Activated B cell treated with CpG ODN at 0.5 μM for 24 hours (primary cell): ENCODE measurements at regions not wholly inside any gene's neighbourhood (a gene's known extent, or its start where the extent isn't known, plus 50 kb on each side); places are given as distances from the start of the nearest gene placed in this dataset.

Experiments used
- ATAC-seq: fragments of 200-7000 bp; cut with Tn5 transposase; one replicate; pipeline ENCODE4 v1.10.0; 2021; ENCODE audit warnings: low read depth, mild to moderate bottlenecking, moderate library complexity
- CTCF ChIA-PET: fragments of 350-600 bp; sonication (Branson Sonifier 250); formaldehyde crosslinking; loops from one replicate; lab custom pipeline; 2021; ENCODE audit warnings: antibody characterized with exemption; lab: Charles Lee
- POLR2A ChIA-PET: fragments of 350-600 bp; sonication (Branson Sonifier 250); formaldehyde crosslinking; loops from one replicate; lab custom pipeline; 2021; ENCODE audit warnings: antibody characterized with exemption; lab: Charles Lee
- DNase-seq: peaks from one replicate; pipeline ENCODE4 v3.0.0; 2022
- H3K27ac Mint-ChIP-seq: one replicate; pipeline ENCODE4 v1.8.0; 2020; ENCODE audit warnings: mixed read lengths
- H3K27me3 Mint-ChIP-seq: one replicate; pipeline ENCODE4 v1.8.0; 2021; ENCODE audit warnings: mixed read lengths
- H3K36me3 Mint-ChIP-seq: one replicate; pipeline ENCODE4 v1.8.0; 2021; ENCODE audit warnings: low read depth, mixed read lengths
- H3K4me1 Mint-ChIP-seq: one replicate; pipeline ENCODE4 v1.8.0; 2021; ENCODE audit warnings: mixed read lengths
- H3K4me3 Mint-ChIP-seq: one replicate; pipeline ENCODE4 v1.8.0; 2020; ENCODE audit warnings: mild to moderate bottlenecking, mixed read lengths
- H3K9me3 Mint-ChIP-seq: one replicate; pipeline ENCODE4 v1.8.0; 2020; ENCODE audit warnings: mixed read lengths
- intact Hi-C: fragments of 100-400 bp; cut with micrococcal nuclease; formaldehyde crosslinking; loops from one replicate; pipeline ENCODE4 v1.15.1; 2024
- TF ChIP-seq, protein P1 (sequence below): fragments of 200-600 bp; IDR thresholded peaks from one replicate; pipeline ENCODE4 v1.8.0; 2022; ENCODE audit warnings: antibody characterized with exemption, mild to moderate bottlenecking

DNA sequence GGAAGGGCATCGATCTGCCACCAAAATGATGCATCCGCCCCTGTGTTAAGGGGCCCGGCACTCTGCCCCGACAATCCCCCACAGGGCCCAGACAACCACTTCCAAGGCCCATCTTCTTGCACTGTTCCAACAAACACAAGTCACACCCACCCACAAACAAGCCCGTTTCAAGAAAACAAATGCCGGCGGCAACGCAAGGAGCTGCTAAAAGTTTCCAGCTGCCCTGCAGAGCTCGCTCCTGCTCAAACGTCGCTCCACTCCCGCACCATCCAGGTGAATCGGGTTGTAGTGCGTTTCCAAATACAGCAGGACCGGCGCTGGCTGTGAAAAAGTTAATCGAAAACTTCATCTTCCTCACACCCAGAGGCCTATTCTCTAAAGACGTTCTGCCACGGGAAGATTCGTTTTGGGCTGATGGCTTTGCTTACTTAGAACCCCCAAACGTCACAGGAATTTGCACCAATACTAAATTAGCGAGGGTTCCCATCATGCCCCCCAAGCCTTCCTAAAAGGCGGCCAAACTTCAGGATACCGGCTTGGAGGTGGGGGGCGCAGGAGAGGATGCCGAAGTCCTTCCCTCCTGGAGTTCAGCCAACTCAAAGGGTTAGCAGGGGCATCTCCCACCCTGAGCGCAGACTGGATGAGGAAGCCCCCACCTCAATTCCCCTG, 107.4 kb upstream of the DOCK9 start:
- Mint-ChIP-seq H3K4me3 (peak overlapping the region; percentile 73), H3K27ac (peak overlapping the region; percentile 56), H3K36me3 (peaks cover 8% of the 10 kb centered on the region), H3K4me1 (peaks cover 32% of the 10 kb centered on the region), H3K27me3 (no peaks in the 10 kb centered on the region), H3K9me3 (no peaks in the 10 kb centered on the region)
- no peak for ATAC-seq
- TF ChIP-seq, protein P1, sequence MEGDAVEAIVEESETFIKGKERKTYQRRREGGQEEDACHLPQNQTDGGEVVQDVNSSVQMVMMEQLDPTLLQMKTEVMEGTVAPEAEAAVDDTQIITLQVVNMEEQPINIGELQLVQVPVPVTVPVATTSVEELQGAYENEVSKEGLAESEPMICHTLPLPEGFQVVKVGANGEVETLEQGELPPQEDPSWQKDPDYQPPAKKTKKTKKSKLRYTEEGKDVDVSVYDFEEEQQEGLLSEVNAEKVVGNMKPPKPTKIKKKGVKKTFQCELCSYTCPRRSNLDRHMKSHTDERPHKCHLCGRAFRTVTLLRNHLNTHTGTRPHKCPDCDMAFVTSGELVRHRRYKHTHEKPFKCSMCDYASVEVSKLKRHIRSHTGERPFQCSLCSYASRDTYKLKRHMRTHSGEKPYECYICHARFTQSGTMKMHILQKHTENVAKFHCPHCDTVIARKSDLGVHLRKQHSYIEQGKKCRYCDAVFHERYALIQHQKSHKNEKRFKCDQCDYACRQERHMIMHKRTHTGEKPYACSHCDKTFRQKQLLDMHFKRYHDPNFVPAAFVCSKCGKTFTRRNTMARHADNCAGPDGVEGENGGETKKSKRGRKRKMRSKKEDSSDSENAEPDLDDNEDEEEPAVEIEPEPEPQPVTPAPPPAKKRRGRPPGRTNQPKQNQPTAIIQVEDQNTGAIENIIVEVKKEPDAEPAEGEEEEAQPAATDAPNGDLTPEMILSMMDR = no peak
- ChIA-PET CTCF (no interaction called here), POLR2A (no interaction called here)
- peak; percentile 16 for DNase-seq
- intact Hi-C loops = loop anchor here (5.0 to 10.0 kb wide), 10 partner anchors 37 to 1860 kb away; partner anchors contain the start of genes GGACT, MBNL2, RAP2A and STK24

- CTCF ChIA-PET = no interaction called here
- H3K4me1 Mint-ChIP-seq = peaks cover 32% of the 10 kb centered on the region
These were observed 108.0 kb upstream of the DOCK9 start for GRCh38 chr13:99085808-99086266.

DNA sequence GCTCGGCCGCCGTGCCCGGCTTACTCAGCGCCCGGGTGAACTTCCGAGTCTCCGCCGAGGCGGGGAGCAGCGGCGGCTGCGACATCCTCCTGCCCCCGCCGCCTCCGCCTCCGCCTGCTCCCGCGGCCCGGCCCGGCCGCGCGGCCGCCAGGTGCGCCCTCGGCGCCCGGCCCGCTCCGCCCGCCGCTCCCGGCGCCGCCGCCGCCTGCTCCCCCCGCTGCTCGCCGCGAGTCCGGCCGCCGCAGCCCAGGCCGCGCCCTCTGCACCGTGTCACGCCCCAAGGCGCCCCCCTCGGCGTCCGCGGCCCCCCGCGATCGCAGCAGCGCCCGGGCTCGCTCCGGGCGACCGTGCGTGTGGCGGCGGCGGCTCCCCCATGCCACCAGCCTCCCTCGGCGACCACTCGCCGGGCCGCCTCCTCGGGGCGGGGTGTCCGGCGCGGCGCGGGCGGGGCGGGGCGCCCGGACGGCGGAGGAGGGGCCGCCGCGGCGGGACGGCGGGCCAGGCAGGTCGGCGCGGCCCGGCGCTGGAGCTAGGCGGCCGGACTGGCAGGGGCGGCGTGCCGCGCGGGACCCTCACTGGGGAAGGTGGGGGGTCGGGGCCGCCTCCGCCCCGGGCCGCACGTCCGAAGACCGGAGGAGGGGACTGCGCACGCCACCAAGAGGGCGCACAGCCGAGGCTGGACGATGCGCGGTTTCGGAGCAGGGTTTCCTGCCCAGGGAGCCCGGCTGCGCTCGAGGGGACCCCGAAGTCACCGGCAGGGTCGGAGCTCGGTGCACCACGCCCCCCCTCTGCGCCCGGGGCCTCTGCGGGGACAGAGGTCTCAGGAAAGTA, 108.6 kb upstream of the DOCK9 start:
- ATAC-seq (peak; percentile 51), DNase-seq (peak; percentile 68)
- Mint-ChIP-seq H3K4me3 (peak overlapping the region; percentile 98), H3K27me3 (no peaks in the 10 kb centered on the region), H3K4me1 (peaks cover 32% of the 10 kb centered on the region), H3K27ac (no peak overlapping the region), H3K36me3 (peaks cover 8% of the 10 kb centered on the region), H3K9me3 (no peaks in the 10 kb centered on the region)
- CTCF ChIA-PET = no interaction called here
- intact Hi-C loops = loop anchor here (1.0 to 10.0 kb wide), 16 partner anchors 36 to 1862 kb away; partner anchors contain the start of genes CLYBL, GGACT, GPR18 and MBNL2
- TF ChIP-seq, protein P1 = no peak
- POLR2A ChIA-PET = interaction anchor here (1.0 to 2.6 kb wide), 4 partner anchors 38 to 220 kb away, joined by 3 to 9 read pairs (median 4); partner anchors contain the start of gene UBAC2

More at GRCh38 chr13:99085808-99086266, 108.0 kb upstream of the DOCK9 start:
- Mint-ChIP-seq H3K4me3 (peak overlapping the region; percentile 73), H3K36me3 (peaks cover 8% of the 10 kb centered on the region), H3K9me3 (no peaks in the 10 kb centered on the region), H3K27ac (peak overlapping the region; percentile 56), H3K27me3 (no peaks in the 10 kb centered on the region)
- intact Hi-C loops = loop anchor here (2.0 to 10.0 kb wide), 13 partner anchors 36 to 1861 kb away; partner anchors contain the start of genes GGACT, GPR18, MBNL2 and RAP2A
- DNase-seq (peak; percentile 65), ATAC-seq (no peak)
- POLR2A ChIA-PET = no interaction called here
- TF ChIP-seq, protein P1 = no peak

DNA sequence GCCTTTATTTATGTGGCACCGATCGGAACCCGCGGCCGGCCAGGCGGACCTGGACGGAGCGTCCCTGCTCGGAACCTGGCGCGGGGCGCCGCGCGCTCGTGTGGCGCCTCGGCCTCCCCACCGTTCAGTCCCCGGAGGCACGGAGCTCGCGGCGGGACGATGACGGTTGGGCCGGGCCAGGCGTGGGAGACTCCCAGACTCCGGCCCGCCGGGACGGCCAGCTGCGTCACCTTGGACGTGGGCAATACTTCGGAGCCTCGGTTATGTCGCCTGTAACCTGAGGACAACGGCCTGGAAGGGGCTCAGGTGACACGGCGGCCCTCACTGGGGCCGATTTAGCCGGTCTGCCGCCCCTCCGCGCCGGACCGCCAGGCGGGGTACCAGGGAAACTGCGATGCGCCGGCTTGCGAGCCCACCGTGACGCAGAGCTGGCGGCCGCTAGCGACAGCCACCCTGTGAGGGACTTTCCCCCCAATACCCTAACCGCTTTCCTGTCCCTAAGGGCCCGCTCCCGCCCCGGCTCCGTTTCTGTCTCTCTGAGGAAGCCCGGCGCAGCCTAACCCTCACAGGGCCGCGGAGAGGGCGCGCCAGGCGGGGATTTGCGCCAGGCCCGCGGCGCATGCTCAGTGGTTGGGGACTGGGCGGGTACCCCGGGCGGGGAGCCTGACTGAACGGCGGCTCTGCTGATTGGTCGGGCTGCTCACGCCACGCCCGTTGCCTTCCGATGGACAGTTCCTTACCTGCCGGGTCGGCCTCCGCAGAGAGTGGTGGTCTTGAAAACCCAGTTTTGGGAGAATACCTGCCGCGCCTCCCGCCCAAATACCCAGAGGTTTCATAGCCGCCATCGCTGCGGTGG, 109.5 kb upstream of the DOCK9 start:
- peak overlapping the region; percentile 96 for H3K27ac Mint-ChIP-seq
- intact Hi-C loops = loop anchor here (1.0 to 10.0 kb wide), 16 partner anchors 35 to 1863 kb away; partner anchors contain the start of genes CLYBL, GGACT, GPR18 and MBNL2
- H3K36me3 Mint-ChIP-seq = peaks cover 8% of the 10 kb centered on the region
- H3K4me3 Mint-ChIP-seq = peak overlapping the region; percentile 98
- peaks cover 32% of the 10 kb centered on the region for H3K4me1 Mint-ChIP-seq
- POLR2A ChIA-PET = interaction anchor here (0.5 to 2.6 kb wide), 6 partner anchors 37 to 519 kb away, joined by 3 to 9 read pairs (median 4); partner anchors contain the start of genes CLYBL, GPR18 and UBAC2
- DNase-seq (peak; percentile 92), ATAC-seq (peak; percentile 81)
- TF ChIP-seq, protein P1 = no peak
- H3K27me3 Mint-ChIP-seq = peaks cover 2% of the 10 kb centered on the region
- CTCF ChIA-PET = interaction anchor here (2.2 kb wide), 1 partner anchor 89 kb away, joined by 6 read pairs; no protein-coding TSS in a partner anchor
- H3K9me3 Mint-ChIP-seq = no peaks in the 10 kb centered on the region
